Sigmoid colon (tissue), 6 donors: ENCODE measurements at regions not wholly inside any gene's neighbourhood (a gene's known extent, or its start where the extent isn't known, plus 50 kb on each side); places are given as distances from the start of the nearest gene placed in this dataset.

Experiments used
- DNase-seq: peaks from one replicate; pipeline ENCODE4 v3.0.0-alpha.2; 2019
- H3K27ac ChIP-seq, 4 donors: fragments of 200-600 bp; sonication (generic); one replicate each; pipeline ENCODE4 v1.5.1; 2016 to 2019; ENCODE audit warnings: mild to moderate bottlenecking in 1 of 4
- H3K27me3 ChIP-seq, 3 donors: fragments of 200-600 bp; sonication (generic); one replicate each; pipeline ENCODE4 v1.5.1; 2019; ENCODE audit warnings: mild to moderate bottlenecking in 1 of 3
- H3K36me3 ChIP-seq, 4 donors: fragments of 200-600 bp; sonication (generic); one replicate each; pipeline ENCODE4 v1.5.1; 2016 to 2019
- H3K4me1 ChIP-seq, 4 donors: fragments of 200-600 bp; sonication (generic); one replicate each; pipeline ENCODE4 v1.5.1; 2017 to 2019
- H3K4me3 ChIP-seq, 4 donors: fragments of 200-600 bp; sonication (generic); one replicate each; pipeline ENCODE4 v1.5.1; 2017 to 2019; ENCODE audit warnings: mild to moderate bottlenecking in 2 of 4, moderate library complexity in 1 of 4
- H3K9me3 ChIP-seq, 4 donors: fragments of 200-600 bp in 3 of 4; sonication (generic) in 3 of 4; one replicate each; pipeline versions ENCODE4 v1.5.1 to v1.6.1; 2013 to 2019
- CTCF ChIP-seq, 4 experiments: fragments of 450-650 bp in 3 of 4; fragments of 200-600 bp in 1 of 4; IDR thresholded peaks; one replicate each; pipeline ENCODE4 v1.5.1; 2016 to 2019; ENCODE audit warnings: antibody characterized with exemption in 4 of 4, mild to moderate bottlenecking in 3 of 4, moderate library complexity in 2 of 4
- EP300 ChIP-seq, 4 donors: sonication (generic); formaldehyde crosslinking; IDR thresholded peaks; one replicate each; pipeline ENCODE4 v1.6.1; 2017; ENCODE audit warnings: antibody characterized with exemption in 4 of 4
- POLR2A ChIP-seq, 2 donors: fragments of 450-650 bp; IDR thresholded peaks; one replicate each; pipeline ENCODE4 v1.6.1; 2016; ENCODE audit warnings: antibody characterized with exemption in 2 of 2, mild to moderate bottlenecking in 2 of 2, moderate library complexity in 2 of 2
- POLR2AphosphoS5 ChIP-seq, 4 donors: sonication (generic); formaldehyde crosslinking; IDR thresholded peaks; one replicate each; pipeline ENCODE4 v1.6.1; 2017; ENCODE audit warnings: antibody characterized with exemption in 4 of 4
- WGBS, 2 donors: extraction: QIAGEN DNeasy Blood & Tissue Kit; methylation state at CpG; one replicate each; pipeline ENCODE4 v1.1.7; 2013; 5-methylcytosine and 5-hydroxymethylcytosine counted together
- intact Hi-C: fragments of 100-400 bp; cut with DNase I; formaldehyde crosslinking; loops from one replicate; pipeline ENCODE4 v1.15.1; 2023
- donor health status: healthy with polysubstance abuse.
- donor health status: healthy.

GRCh38 chr13:63999614-64000305 is 2584.1 kb upstream of the PCDH20 start:
- intact Hi-C loops: no loop called here
- 84 to 90% methylated on average over 3 of the region's 3 CpGs for WGBS, 2 donors
- no peaks in the 10 kb centered on the region for H3K27me3 ChIP-seq
- no peak overlapping the region for H3K4me3 ChIP-seq
- H3K4me1 ChIP-seq: no peaks in the 10 kb centered on the region
- DNase-seq: no peak
- no peak overlapping the region for H3K27ac ChIP-seq
- TF ChIP-seq POLR2AphosphoS5 (IDR thresholded peaks at IDR 0.05) (no peak), POLR2A (IDR thresholded peaks at IDR 0.05) (no peak), EP300 (IDR thresholded peaks at IDR 0.05) (no peak), CTCF (IDR thresholded peaks at IDR 0.05) (no peak)
- H3K9me3 ChIP-seq: no peaks in the 10 kb centered on the region
- H3K36me3 ChIP-seq: no peaks in the 10 kb centered on the region

GRCh38 chr13:63983366-63983765 is 2567.7 kb upstream of the PCDH20 start:
- H3K4me1 ChIP-seq: no peaks in the 10 kb centered on the region
- intact Hi-C loops: no loop called here
- no peak overlapping the region for H3K4me3 ChIP-seq
- no peaks in the 10 kb centered on the region for H3K36me3 ChIP-seq
- H3K27ac ChIP-seq: no peak overlapping the region
- DNase-seq: no peak
- no peak for TF ChIP-seq POLR2A (IDR thresholded peaks at IDR 0.05)
- no peak for TF ChIP-seq EP300 (IDR thresholded peaks at IDR 0.05)
- TF ChIP-seq POLR2AphosphoS5 (IDR thresholded peaks at IDR 0.05): no peak
- TF ChIP-seq CTCF (IDR thresholded peaks at IDR 0.05): no peak
- H3K9me3 ChIP-seq: no peaks in the 10 kb centered on the region
- WGBS, 2 donors: 79 to 82% methylated on average over 1 of the region's 1 CpG
- H3K27me3 ChIP-seq: no peaks in the 10 kb centered on the region

- TF ChIP-seq EP300 (IDR thresholded peaks at IDR 0.05) (no peak), CTCF (IDR thresholded peaks at IDR 0.05) (no peak), POLR2AphosphoS5 (IDR thresholded peaks at IDR 0.05) (no peak), POLR2A (IDR thresholded peaks at IDR 0.05) (no peak)
- no peaks in the 10 kb centered on the region for H3K4me1 ChIP-seq
- intact Hi-C loops: no loop called here
- no peak overlapping the region for H3K27ac ChIP-seq
- H3K4me3 ChIP-seq: no peak overlapping the region
- H3K9me3 ChIP-seq: no peaks in the 10 kb centered on the region
- H3K27me3 ChIP-seq: no peaks in the 10 kb centered on the region
- no peaks in the 10 kb centered on the region for H3K36me3 ChIP-seq
- DNase-seq: no peak
Observed at GRCh38 chr13:63979951-63980350, 2564.3 kb upstream of the PCDH20 start.

GRCh38 chr13:63972328-63972727 is 2556.7 kb upstream of the PCDH20 start:
- H3K4me3 ChIP-seq: no peak overlapping the region
- intact Hi-C loops: no loop called here
- no peaks in the 10 kb centered on the region for H3K9me3 ChIP-seq
- no peak overlapping the region for H3K27ac ChIP-seq
- TF ChIP-seq POLR2AphosphoS5 (IDR thresholded peaks at IDR 0.05) (no peak), POLR2A (IDR thresholded peaks at IDR 0.05) (no peak), CTCF (IDR thresholded peaks at IDR 0.05) (no peak), EP300 (IDR thresholded peaks at IDR 0.05) (no peak)
- no peaks in the 10 kb centered on the region for H3K36me3 ChIP-seq
- no peaks in the 10 kb centered on the region for H3K4me1 ChIP-seq
- 75 to 81% methylated on average over 2 of the region's 2 CpGs for WGBS, 2 donors
- no peak for DNase-seq
- H3K27me3 ChIP-seq: no peaks in the 10 kb centered on the region

- Histone ChIP-seq H3K27ac (no peak overlapping the region), H3K36me3 (no peaks in the 10 kb centered on the region), H3K4me1 (no peaks in the 10 kb centered on the region), H3K9me3 (peaks cover 0 to 3% (median 0%) of the 10 kb centered on the region in 4 donors), H3K27me3 (no peaks in the 10 kb centered on the region), H3K4me3 (no peak overlapping the region)
- DNase-seq: no peak
- TF ChIP-seq CTCF (IDR thresholded peaks at IDR 0.05): no peak
- no peak for TF ChIP-seq POLR2A (IDR thresholded peaks at IDR 0.05)
- TF ChIP-seq EP300 (IDR thresholded peaks at IDR 0.05): no peak
- no peak for TF ChIP-seq POLR2AphosphoS5 (IDR thresholded peaks at IDR 0.05)
- intact Hi-C loops: no loop called here
- WGBS, 2 donors: 91 to 93% methylated on average over 1 of the region's 1 CpG
Observed at GRCh38 chr13:63954683-63955082, 2539.0 kb upstream of the PCDH20 start.
